ENCODE measurements at regions not wholly inside any gene's neighbourhood (a gene's known extent, or its start where the extent isn't known, plus 50 kb on each side); places are given as distances from the start of the nearest gene placed in this dataset.

DNA sequence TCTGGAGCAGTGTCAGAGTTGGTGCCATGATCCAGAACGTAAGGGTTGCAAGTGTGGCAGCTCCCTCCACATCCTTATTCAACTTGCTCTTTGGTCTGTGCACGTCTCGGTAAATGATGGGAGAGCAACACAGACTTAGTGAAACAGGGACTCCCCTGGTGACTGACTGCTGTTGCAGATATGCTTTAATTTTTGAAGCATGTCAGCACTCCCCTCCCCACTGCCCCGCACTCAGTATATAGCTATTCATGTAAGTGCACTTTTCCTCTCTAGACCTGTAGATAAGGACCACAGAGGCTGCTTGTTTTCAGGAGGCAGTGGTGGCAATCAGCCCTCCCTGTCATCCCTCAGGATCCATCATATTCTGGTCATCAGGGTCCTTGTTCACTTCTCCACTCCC, 470.9 kb downstream of the IRS2 start:
- no peak overlapping the region for H3K4me3 ChIP-seq (replicated peaks in 1 of 2; ENCODE audit: low read depth in 1 of 2, low read length in 2 of 2)
- no peak overlapping the region for H2AFZ ChIP-seq (ENCODE audit: low read depth, low read length, poor library complexity, severe bottlenecking)
- RAD21 ChIA-PET (ENCODE audit: low non-redundant PET in 1 of 2, low total read pairs in 2 of 2, uncharacterized antibody in 2 of 2, unreplicated experiment in 2 of 2), result no interaction called here

More for the DNA sequence above, 470.9 kb downstream of the IRS2 start:
- TF ChIP-seq, protein P1, sequence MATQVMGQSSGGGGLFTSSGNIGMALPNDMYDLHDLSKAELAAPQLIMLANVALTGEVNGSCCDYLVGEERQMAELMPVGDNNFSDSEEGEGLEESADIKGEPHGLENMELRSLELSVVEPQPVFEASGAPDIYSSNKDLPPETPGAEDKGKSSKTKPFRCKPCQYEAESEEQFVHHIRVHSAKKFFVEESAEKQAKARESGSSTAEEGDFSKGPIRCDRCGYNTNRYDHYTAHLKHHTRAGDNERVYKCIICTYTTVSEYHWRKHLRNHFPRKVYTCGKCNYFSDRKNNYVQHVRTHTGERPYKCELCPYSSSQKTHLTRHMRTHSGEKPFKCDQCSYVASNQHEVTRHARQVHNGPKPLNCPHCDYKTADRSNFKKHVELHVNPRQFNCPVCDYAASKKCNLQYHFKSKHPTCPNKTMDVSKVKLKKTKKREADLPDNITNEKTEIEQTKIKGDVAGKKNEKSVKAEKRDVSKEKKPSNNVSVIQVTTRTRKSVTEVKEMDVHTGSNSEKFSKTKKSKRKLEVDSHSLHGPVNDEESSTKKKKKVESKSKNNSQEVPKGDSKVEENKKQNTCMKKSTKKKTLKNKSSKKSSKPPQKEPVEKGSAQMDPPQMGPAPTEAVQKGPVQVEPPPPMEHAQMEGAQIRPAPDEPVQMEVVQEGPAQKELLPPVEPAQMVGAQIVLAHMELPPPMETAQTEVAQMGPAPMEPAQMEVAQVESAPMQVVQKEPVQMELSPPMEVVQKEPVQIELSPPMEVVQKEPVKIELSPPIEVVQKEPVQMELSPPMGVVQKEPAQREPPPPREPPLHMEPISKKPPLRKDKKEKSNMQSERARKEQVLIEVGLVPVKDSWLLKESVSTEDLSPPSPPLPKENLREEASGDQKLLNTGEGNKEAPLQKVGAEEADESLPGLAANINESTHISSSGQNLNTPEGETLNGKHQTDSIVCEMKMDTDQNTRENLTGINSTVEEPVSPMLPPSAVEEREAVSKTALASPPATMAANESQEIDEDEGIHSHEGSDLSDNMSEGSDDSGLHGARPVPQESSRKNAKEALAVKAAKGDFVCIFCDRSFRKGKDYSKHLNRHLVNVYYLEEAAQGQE (IDR thresholded peaks at IDR 0.05; ENCODE audit: low read depth), result no peak
- TF ChIP-seq CBX3 (IDR thresholded peaks at IDR 0.05; ENCODE audit: low read depth) (no peak), SIN3A (IDR thresholded peaks at IDR 0.05; ENCODE audit: low read depth) (no peak), JUND (IDR thresholded peaks at IDR 0.05) (no peak), EGR1 (IDR thresholded peaks at IDR 0.05; ENCODE audit: low read depth) (no peak), SP1 (IDR thresholded peaks at IDR 0.05; ENCODE audit: low read depth) (no peak), ZFX (IDR thresholded peaks at IDR 0.05) (no peak), SRF (IDR thresholded peaks at IDR 0.05; ENCODE audit: low read depth) (no peak)
- TF ChIP-seq, protein P2, sequence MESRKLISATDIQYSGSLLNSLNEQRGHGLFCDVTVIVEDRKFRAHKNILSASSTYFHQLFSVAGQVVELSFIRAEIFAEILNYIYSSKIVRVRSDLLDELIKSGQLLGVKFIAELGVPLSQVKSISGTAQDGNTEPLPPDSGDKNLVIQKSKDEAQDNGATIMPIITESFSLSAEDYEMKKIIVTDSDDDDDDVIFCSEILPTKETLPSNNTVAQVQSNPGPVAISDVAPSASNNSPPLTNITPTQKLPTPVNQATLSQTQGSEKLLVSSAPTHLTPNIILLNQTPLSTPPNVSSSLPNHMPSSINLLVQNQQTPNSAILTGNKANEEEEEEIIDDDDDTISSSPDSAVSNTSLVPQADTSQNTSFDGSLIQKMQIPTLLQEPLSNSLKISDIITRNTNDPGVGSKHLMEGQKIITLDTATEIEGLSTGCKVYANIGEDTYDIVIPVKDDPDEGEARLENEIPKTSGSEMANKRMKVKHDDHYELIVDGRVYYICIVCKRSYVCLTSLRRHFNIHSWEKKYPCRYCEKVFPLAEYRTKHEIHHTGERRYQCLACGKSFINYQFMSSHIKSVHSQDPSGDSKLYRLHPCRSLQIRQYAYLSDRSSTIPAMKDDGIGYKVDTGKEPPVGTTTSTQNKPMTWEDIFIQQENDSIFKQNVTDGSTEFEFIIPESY (IDR thresholded peaks at IDR 0.05; ENCODE audit: extremely low read depth, insufficient replicate concordance, low read length), result no peak
- BruUV-seq (replicated peaks), result no TSS peak
- no peaks in the 10 kb centered on the region for H3K9me3 ChIP-seq (ENCODE audit: control insufficient read depth in 1 of 2, insufficient read depth in 1 of 2, low read depth in 1 of 2, low read length in 2 of 2)
- ChIA-PET CTCF (no interaction called here), POLR2A (no interaction called here)
- no peaks in the 10 kb centered on the region for H3K36me3 ChIP-seq (ENCODE audit: control insufficient read depth in 1 of 2, insufficient read depth in 2 of 2, low read length in 2 of 2)
- DNase-seq (ENCODE audit: low read depth, low spot score) (no peak), ATAC-seq (no peak)
- no peaks in the 10 kb centered on the region for H3K27me3 ChIP-seq (ENCODE audit: insufficient read depth, low read length)
- H3K79me2 ChIP-seq (ENCODE audit: insufficient read depth, low read length), result no peaks in the 10 kb centered on the region
- intact Hi-C loops (cut with micrococcal nuclease), result no loop called here
- no peaks in the 10 kb centered on the region for H3K4me1 ChIP-seq (ENCODE audit: control insufficient read depth in 1 of 2, insufficient read depth in 2 of 2, low read length in 2 of 2)
- H3K27ac ChIP-seq (ENCODE audit: low read depth, low read length), result no peak overlapping the region
- H3K4me2 ChIP-seq (ENCODE audit: low read length), result no peak overlapping the region
- no peak overlapping the region for H3K9ac ChIP-seq (ENCODE audit: low read length)
- no peaks in the 10 kb centered on the region for H4K20me1 ChIP-seq (ENCODE audit: insufficient read depth)
- H3K9me2 ChIP-seq (ENCODE audit: insufficient read depth), result no peaks in the 10 kb centered on the region

All from HCT116 (cell line).